C4-2B (cell line): ENCODE measurements at regions not wholly inside any gene's neighbourhood (a gene's known extent, or its start where the extent isn't known, plus 50 kb on each side); places are given as distances from the start of the nearest gene placed in this dataset.

Experiments used
- H3K27ac ChIP-seq: fragments of 450-650 bp; 2 replicates; pipeline ENCODE4 v1.5.1; 2017
- CTCF ChIP-seq: fragments of 450-650 bp; conservative IDR thresholded peaks from 2 replicates; pipeline ENCODE4 v1.5.1; 2017; ENCODE audit warnings: mild to moderate bottlenecking
- ZFX ChIP-seq: fragments of 450-650 bp; IDR thresholded peaks from 2 replicates; pipeline ENCODE4 v1.6.1; 2017

GRCh38 chr1:58380345-58380744, 166.2 kb downstream of the OMA1 start:
- TF ChIP-seq CTCF = no peak
- TF ChIP-seq ZFX = no peak
- H3K27ac ChIP-seq = no peak overlapping the region

- no peak overlapping the region for H3K27ac ChIP-seq
- no peak for TF ChIP-seq CTCF
- no peak for TF ChIP-seq ZFX
These were observed 179.3 kb downstream of the OMA1 start for GRCh38 chr1:58367217-58367616.

GRCh38 chr1:58365328-58365727, 181.2 kb downstream of the OMA1 start:
- TF ChIP-seq CTCF = no peak
- no peak for TF ChIP-seq ZFX
- no peak overlapping the region for H3K27ac ChIP-seq

- no peak overlapping the region for H3K27ac ChIP-seq
- no peak for TF ChIP-seq ZFX
- TF ChIP-seq CTCF = no peak
These were observed 182.9 kb downstream of the OMA1 start for GRCh38 chr1:58363585-58363984.

- no peak overlapping the region for H3K27ac ChIP-seq
- no peak for TF ChIP-seq ZFX
- TF ChIP-seq CTCF = no peak
These were observed 185.4 kb downstream of the OMA1 start for GRCh38 chr1:58361134-58361533.

- TF ChIP-seq ZFX (no peak), CTCF (no peak)
- H3K27ac ChIP-seq = no peak overlapping the region
These were observed 188.2 kb downstream of the OMA1 start for GRCh38 chr1:58358346-58358745.

GRCh38 chr1:58356402-58356801, 190.1 kb downstream of the OMA1 start:
- no peak overlapping the region for H3K27ac ChIP-seq
- no peak for TF ChIP-seq CTCF
- no peak for TF ChIP-seq ZFX

GRCh38 chr1:58353168-58353567, 193.4 kb downstream of the OMA1 start:
- TF ChIP-seq ZFX (no peak), CTCF (no peak)
- H3K27ac ChIP-seq = no peak overlapping the region
